Kidney epithelial cell (primary cell): ENCODE measurements at regions not wholly inside any gene's neighbourhood (a gene's known extent, or its start where the extent isn't known, plus 50 kb on each side); places are given as distances from the start of the nearest gene placed in this dataset.

Source experiments
- DNase-seq: peaks from one replicate; pipeline ENCODE4 v3.0.0-alpha.2; 2010; ENCODE audit warnings: low read depth
- H3K27me3 ChIP-seq: 2 replicates; pipeline ENCODE4 v1.6.0; 2011; ENCODE audit warnings: low read length; ENCODE audit not compliant: control insufficient read depth, insufficient read depth
- H3K36me3 ChIP-seq: 2 replicates; pipeline ENCODE4 v1.5.1; 2011; ENCODE audit warnings: low read length; ENCODE audit not compliant: control insufficient read depth, insufficient read depth
- H3K4me3 ChIP-seq: 2 replicates; pipeline ENCODE4 v1.5.1; 2011; ENCODE audit warnings: low read depth, mild to moderate bottlenecking, control low read depth, low read length
- TF ChIP-seq, protein P1 (sequence below): IDR thresholded peaks from 2 replicates; pipeline ENCODE4 v1.5.1; 2011; ENCODE audit warnings: mild to moderate bottlenecking, moderate library complexity, low read length, control low read depth, inconsistent platforms; ENCODE audit not compliant: insufficient read depth, poor library complexity, severe bottlenecking

DNA sequence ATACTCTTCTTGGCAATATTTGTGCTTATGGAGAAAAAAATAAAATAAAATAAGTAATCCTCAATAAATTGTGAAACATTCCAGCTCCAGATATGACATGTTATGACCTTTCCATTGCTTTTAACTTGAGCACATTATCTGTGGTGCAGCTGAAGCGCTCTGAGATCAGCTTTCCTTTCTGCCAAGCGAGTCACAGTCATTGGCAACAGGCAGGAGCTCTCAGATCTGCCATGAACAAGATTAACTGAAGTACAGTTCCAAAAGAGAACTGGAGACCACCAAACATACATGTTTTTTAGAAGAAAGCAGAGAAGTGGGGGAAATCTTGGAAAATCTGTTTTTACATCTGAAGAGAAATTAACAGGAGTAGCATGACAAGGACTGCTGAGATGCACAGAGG, 89.2 kb upstream of the DSCAM start:
- H3K27me3 ChIP-seq: no peaks in the 10 kb centered on the region
- TF ChIP-seq, protein P1, sequence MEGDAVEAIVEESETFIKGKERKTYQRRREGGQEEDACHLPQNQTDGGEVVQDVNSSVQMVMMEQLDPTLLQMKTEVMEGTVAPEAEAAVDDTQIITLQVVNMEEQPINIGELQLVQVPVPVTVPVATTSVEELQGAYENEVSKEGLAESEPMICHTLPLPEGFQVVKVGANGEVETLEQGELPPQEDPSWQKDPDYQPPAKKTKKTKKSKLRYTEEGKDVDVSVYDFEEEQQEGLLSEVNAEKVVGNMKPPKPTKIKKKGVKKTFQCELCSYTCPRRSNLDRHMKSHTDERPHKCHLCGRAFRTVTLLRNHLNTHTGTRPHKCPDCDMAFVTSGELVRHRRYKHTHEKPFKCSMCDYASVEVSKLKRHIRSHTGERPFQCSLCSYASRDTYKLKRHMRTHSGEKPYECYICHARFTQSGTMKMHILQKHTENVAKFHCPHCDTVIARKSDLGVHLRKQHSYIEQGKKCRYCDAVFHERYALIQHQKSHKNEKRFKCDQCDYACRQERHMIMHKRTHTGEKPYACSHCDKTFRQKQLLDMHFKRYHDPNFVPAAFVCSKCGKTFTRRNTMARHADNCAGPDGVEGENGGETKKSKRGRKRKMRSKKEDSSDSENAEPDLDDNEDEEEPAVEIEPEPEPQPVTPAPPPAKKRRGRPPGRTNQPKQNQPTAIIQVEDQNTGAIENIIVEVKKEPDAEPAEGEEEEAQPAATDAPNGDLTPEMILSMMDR: no peak
- H3K4me3 ChIP-seq: no peak overlapping the region
- no peak for DNase-seq
- no peaks in the 10 kb centered on the region for H3K36me3 ChIP-seq

DNA sequence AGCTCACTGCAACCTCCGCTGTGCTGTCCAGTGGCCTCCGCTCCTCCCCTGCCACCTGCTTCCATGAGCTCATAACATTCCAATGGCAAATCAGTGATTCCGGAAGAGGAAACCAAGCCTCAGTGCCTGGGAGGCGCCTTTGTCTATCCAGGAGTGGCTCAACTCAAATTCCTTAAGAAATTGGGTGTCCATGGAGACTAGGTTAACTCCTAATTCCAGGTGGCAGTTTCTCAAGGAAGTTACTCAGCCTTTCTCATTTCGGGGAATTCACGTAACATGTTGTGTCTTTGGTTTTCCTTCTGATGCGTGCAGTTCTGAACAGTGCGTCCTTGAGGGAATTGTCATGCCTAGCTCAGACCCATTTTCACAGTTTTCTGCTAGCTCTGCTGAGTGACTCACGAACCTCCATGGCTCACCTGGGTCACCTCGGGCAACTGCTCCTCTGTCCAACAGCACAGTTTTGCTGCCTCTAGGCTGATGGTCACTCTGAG, 89.9 kb upstream of the DSCAM start:
- no peaks in the 10 kb centered on the region for H3K27me3 ChIP-seq
- DNase-seq: no peak
- TF ChIP-seq, protein P1: no peak
- no peaks in the 10 kb centered on the region for H3K36me3 ChIP-seq
- H3K4me3 ChIP-seq: no peak overlapping the region

DNA sequence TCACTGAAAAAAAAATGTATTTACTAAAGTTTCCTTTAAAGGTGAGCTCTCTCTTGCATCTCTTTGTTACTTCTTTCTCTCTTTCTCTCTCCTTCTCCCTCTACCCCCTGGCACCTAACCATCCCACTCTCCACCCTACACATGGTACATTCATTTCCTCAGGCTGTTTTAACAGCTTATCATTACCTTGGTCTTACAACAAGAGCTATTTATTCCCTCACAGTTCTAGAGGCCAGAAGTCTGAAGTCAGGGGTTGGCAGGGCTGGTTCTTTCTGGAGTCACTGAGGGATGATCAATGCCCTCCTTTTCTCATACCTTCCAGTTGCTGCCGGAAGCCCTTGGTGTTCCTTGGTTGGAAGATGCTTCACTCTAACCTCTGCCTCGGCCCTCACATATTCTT, 91.1 kb upstream of the DSCAM start:
- TF ChIP-seq, protein P1: no peak
- H3K36me3 ChIP-seq: no peaks in the 10 kb centered on the region
- no peaks in the 10 kb centered on the region for H3K27me3 ChIP-seq
- H3K4me3 ChIP-seq: no peak overlapping the region
- DNase-seq: no peak

DNA sequence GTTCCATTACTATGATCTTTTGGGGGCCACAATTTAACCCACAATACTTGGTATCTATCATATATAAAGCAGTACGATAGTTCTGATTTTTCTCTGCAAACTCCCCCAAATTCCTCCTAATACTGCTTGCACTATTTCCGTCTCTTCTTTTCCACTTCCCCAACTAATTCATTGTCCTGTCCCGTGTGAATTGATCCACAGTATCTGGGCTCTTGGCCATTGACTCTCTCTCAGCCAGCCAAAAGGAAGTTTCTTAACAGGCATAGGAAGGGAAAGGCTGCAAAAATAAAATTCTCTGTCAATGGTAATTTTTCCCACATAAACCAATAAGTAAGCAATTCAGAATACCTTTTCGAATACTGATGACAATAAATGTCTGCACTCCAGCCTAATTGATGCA, 91.7 kb upstream of the DSCAM start:
- TF ChIP-seq, protein P1: no peak
- DNase-seq: no peak
- no peaks in the 10 kb centered on the region for H3K27me3 ChIP-seq
- no peaks in the 10 kb centered on the region for H3K36me3 ChIP-seq
- no peak overlapping the region for H3K4me3 ChIP-seq

DNA sequence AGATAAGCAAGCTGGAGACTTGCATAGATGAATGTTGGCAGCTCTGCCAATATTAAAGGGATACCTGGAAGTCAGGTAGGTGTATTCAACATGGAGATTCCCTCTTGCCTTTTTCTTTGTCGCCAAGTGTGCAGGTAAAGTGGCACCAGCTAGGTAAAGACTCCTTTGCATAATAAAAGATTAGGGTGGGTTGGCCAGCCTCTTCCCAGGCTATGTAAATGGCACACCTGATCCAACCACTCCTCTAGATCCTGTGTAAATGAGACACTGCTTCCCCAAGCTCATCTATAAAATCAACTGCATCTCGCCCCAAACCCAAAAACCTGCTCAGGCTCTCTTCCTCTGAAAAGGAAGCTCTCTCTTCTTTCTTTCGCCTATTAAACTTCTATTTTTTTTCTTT, 100.8 kb upstream of the DSCAM start:
- Histone ChIP-seq H3K36me3 (no peaks in the 10 kb centered on the region), H3K4me3 (no peak overlapping the region), H3K27me3 (no peaks in the 10 kb centered on the region)
- DNase-seq: no peak
- TF ChIP-seq, protein P1: no peak

DNA sequence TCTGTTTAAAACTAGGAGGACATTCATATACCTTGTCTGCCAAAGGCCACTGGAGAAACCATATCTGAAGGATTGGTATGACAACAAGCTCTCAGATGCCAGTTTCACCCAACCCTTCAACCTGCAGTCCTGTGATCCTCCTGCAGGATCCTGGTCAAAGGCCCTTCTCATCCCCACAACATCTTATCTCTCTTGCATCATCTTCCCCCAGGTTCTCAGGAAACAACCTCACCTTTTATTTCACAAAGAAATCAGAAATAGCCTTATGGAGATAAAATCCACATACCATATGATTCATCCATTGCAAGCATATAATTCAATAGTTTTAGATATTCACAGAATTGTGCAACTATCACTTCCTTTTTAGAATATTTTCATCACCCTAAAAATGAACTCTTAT, 104.0 kb upstream of the DSCAM start:
- Histone ChIP-seq H3K27me3 (no peaks in the 10 kb centered on the region), H3K4me3 (no peak overlapping the region), H3K36me3 (no peaks in the 10 kb centered on the region)
- TF ChIP-seq, protein P1: no peak
- DNase-seq: no peak
